ACHN (cell line): ENCODE measurements at regions not wholly inside any gene's neighbourhood (a gene's known extent, or its start where the extent isn't known, plus 50 kb on each side); places are given as distances from the start of the nearest gene placed in this dataset.

Experiments
- DNase-seq: peaks from one replicate; pipeline ENCODE4 v3.0.0-alpha.2; 2015
- in situ Hi-C: cut with HindIII; loops from 2 replicates; pipeline ENCODE4 v1.10.0; 2017; ENCODE audit warnings: low sequenced_read_pairs, low pct_ligation_motif_present, low pct_unique_long_range_greater_than_20kb

DNA sequence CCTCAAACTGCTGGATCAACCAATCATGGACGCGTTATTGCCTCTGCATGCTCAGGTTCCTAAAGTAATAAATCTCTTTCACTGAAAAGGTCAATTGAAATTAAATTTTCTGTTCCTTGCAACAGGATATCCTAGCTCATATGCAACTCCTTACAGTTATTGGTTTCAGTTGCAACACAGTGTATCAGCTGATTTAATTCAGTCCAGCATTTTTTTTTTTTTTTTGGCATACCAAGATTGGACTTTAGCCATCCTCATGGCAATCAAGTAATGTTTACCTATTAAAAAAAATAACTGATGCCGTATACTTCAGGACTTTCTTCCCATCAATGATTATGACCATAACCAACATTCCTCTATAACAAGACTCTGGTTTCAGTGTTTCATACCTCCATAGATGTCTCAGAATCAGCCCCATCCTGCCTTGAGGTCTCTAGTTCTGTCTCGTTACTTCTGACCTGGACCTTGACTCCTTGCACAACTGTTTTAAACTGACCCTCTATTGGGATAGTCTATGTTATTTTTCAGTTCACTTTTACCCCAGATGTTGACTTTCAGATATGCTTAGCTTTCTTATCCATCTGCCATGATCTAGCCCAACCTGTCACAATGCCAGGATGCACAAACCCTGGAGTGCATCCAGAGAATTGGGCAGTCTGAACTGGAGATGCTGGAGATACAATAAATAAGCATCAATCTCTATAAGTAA lies 265.0 kb upstream of the GADL1 start:
- no peak for DNase-seq
- in situ Hi-C loops = no loop called here

GRCh38 chr3:31161889-31162288 lies 267.4 kb upstream of the GADL1 start:
- in situ Hi-C loops = no loop called here
- no peak for DNase-seq

DNA sequence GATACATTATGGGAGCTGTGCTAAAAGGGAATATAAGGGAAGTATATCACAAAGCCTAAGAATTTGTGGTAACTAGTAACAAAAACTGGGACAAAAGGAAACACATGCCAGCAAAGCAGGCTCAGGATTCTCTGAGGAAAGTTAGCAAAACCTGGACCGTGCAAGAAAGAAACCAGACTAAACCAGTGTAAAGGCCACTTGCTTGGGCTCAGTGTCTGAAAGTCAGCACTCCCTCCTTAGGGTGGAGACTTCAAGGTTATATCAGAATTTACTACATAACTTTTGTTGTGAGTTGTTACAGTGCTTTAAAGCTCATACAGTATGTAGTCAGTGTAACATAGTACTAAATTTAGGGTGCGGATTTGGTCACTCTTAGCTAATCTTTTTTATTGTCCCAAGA lies 269.9 kb upstream of the GADL1 start:
- in situ Hi-C loops = no loop called here

DNA sequence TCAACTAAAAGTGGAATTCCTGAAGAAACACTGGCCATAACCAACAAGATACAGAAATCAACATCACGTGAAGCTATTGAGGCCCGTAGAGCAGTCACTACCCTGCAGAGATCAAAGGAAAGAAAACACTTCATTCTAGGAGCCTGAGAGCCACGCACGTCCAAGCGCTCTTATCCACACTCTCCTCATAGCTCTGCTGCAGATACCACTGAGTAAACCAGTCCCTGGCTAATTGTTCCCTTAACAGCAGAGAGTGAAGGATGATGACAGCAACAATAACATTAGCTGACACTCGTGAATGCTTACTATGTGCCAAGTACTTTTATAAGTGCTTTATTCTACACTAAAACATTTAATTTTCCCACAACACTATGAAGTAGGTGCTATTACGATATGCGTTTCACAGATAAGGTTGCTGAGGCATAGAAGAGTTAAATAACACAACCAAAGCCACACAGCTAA lies 271.0 kb upstream of the GADL1 start:
- in situ Hi-C loops = no loop called here
- DNase-seq = no peak

More for the DNA sequence above, 269.9 kb upstream of the GADL1 start:
- no peak for DNase-seq

GRCh38 chr3:31166249-31166885 lies 271.9 kb upstream of the GADL1 start:
- DNase-seq = peak; percentile 1
- in situ Hi-C loops = no loop called here

DNA sequence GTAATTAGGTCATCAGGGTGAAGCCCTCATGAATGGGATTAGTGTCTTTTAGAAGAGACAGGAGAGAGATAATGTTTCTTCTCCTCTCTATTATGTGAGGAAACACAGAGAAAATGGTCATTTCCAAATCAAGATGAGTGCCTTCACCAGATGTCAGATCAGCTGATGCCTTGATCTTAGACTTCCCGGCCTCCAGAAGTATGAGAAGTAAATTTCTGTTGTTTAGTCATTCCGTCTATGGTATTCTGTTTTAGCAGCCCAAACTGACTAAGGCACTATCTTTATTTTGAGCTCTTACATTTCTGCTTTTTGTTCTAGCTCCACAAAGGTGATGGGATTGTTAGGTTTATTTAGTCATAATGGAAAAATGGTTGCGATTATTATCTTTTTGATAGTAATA lies 273.2 kb upstream of the GADL1 start:
- DNase-seq = no peak
- in situ Hi-C loops = no loop called here

GRCh38 chr3:31170932-31171670 lies 276.6 kb upstream of the GADL1 start:
- peak; percentile 1 for DNase-seq
- in situ Hi-C loops = no loop called here

DNA sequence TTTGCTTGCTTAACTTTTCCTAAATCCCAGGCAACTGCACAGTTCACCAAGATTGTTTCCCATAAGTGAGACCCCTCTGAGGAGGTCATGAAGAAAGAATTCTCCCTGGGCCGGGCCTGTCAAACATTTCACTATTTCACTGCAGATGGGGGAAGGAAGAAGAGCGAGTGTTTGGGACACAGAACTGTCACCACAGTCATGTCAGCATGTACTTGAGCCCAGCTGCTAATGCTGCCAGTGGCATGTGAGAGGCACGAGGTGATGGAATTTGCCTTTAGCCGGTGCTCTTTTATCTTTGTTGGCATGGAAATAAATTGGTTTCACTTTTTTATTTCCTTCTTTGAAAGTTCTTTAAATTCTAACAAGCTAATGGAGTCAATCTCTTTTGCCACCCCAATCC lies 277.9 kb upstream of the GADL1 start:
- in situ Hi-C loops = no loop called here

GRCh38 chr3:31173118-31173718 lies 278.8 kb upstream of the GADL1 start:
- in situ Hi-C loops = no loop called here

More for the DNA sequence above, 277.9 kb upstream of the GADL1 start:
- DNase-seq = no peak

GRCh38 chr3:31174079-31174478 lies 279.6 kb upstream of the GADL1 start:
- no peak for DNase-seq
- in situ Hi-C loops = no loop called here

More at GRCh38 chr3:31173118-31173718, 278.8 kb upstream of the GADL1 start:
- DNase-seq = no peak

DNA sequence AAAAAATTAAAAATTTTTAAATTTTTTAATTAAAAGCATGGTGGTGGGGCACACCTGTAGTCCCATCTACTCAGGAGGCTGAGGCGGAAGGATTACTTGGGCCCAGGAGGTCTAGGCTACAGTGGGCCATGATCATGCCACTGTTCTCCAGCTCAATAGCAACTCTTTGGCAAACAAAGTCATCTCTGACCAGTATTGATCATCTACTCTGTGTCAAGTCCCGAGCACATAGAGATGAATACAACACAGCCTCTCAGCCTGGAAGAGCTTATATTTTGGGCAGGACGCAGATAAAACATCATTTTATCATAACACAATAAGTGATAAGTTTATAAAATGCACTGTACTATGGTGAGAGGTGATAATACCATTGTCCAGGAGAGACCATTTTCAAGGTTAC lies 281.6 kb upstream of the GADL1 start:
- in situ Hi-C loops = no loop called here
- DNase-seq = no peak

DNA sequence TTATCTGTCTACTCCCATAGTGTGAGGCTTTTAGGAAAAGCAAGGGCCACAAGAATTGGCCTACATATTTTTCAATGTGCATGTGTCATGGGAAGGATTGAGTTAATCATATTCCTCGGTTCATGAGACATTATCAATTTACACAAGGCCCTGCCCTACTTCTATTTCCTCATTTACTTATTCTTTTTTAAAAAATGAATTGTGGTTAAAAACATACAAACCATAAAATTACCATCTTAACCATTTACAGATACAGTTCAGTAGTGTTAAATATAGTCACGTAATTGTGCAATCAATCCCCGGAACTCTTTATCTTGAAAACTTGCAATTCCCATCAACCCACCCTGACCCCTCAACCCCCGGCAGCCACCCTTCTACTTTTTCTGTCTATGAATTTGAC lies 284.0 kb upstream of the GADL1 start:
- no peak for DNase-seq
- in situ Hi-C loops = no loop called here

DNA sequence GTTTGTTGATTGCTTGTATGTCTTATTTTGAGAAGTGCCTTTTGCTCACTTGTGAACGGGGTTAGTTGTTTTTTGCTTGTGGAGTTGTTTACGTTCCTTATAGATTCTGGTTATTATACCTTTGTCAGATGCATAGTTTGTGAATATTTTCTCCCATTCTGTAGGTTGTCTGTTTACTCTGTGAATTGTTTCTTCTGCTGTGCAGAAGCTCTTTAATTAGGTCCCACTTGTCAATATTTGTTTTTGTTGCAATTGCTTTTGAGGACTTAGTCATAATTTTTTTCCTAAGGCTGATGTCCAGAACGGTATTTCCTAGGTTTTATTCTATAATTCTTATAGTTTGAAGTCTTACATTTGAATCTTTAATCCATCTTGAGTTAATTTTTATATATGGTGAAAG lies 285.3 kb upstream of the GADL1 start:
- in situ Hi-C loops = no loop called here
- no peak for DNase-seq

- DNase-seq = no peak
- in situ Hi-C loops = no loop called here
Observed at GRCh38 chr3:31180274-31180673, 285.8 kb upstream of the GADL1 start.

DNA sequence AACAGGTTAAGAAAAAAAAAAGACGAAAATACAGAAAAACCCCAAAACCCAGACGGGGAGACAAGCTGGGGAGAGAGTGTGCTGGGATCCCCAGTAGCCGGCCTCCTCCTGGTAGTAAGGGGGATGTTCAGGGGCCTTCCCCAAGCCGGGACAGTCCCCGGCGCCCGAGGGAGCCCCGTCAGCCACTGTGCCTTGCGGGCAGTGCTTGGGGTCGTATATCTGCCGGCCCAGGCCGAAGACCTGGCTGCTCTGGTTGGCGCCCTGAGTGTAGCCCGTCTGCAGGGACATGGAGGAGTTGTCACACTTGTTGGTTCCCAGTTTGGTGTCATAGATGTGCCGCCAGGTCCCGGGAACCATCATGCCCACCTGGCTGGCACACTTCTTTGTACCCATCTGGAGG lies 287.2 kb upstream of the GADL1 start:
- in situ Hi-C loops = no loop called here
- no peak for DNase-seq

GRCh38 chr3:31182661-31183060 lies 288.2 kb upstream of the GADL1 start:
- in situ Hi-C loops = no loop called here

DNA sequence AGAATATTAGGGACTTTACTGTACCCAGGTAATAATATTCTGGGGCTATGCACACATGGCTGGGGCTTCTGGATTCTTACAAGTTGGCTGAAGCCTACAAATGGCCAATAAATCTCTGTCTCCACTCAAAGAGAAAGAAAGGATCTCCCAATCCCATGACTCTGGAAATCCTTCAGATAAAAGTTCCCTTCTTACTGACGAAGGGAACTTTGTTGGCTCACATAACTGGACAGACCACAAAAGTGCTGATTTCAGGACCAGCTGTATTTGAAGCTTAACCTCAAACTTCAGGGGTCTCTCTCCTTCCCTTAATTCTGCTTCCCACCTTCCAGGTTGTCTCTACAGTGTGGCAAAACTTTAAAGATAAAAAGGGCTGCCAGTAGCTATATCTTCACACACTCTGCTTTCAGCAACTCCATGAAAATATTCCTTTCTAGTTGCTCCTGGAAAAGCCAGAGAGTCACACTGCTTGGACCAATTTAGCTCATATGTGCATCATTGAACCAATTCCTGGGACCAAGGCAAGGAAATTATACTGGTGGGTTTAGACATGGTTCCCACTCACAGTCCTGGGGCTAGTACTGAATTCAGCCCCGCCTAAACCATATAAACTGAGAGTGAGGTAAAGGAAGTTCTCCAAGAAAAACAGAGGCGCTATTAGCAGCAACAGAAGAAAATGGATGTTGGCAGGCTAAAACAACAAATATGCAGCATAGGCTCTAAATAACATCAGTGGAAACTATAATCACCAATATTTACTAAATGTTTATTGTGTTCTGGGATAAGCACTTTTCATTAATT lies 290.0 kb upstream of the GADL1 start:
- in situ Hi-C loops = no loop called here
- DNase-seq = no peak

More at GRCh38 chr3:31182661-31183060, 288.2 kb upstream of the GADL1 start:
- no peak for DNase-seq

GRCh38 chr3:31185062-31185357 lies 290.5 kb upstream of the GADL1 start:
- no peak for DNase-seq
- in situ Hi-C loops = no loop called here

GRCh38 chr3:31186041-31186440 lies 291.6 kb upstream of the GADL1 start:
- in situ Hi-C loops = no loop called here
- no peak for DNase-seq
